ENCODE measurements at regions not wholly inside any gene's neighbourhood (a gene's known extent, or its start where the extent isn't known, plus 50 kb on each side); places are given as distances from the start of the nearest gene placed in this dataset.

DNA sequence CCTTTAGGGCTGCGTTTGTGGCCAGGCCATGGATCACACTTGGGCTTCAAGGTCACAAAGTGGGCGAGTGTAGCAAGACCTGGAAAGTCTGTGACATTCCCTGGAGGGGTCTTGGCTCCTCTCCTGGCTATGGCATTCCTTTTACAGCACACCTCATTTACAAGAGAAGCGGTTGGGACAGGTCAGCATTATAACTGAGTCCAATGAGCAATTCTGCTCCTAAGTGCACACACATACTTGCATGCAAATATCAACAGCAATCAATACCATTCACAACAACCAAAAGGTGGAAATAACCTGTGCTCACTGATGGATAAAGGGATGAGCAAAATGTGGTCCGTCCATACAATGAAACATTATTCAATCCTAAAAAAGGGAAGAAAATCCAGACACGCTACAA lies 298.2 kb downstream of the CTTN start:
- intact Hi-C loops (cut with micrococcal nuclease) = no loop called here
- no peak overlapping the region for H3K4me3 ChIP-seq (ENCODE audit: low read length)
- ChIA-PET CTCF (no interaction called here), POLR2A (no interaction called here)
- no peaks in the 10 kb centered on the region for H3K36me3 ChIP-seq (ENCODE audit: control insufficient read depth in 2 of 3, insufficient read depth in 3 of 3, low read length in 3 of 3)
- no peak for DNase-seq
- no peaks in the 10 kb centered on the region for H3K27me3 ChIP-seq (ENCODE audit: control insufficient read depth in 2 of 2, insufficient read depth in 2 of 2, low read length in 2 of 2)
- Mint-ChIP-seq H3K4me1 (peaks cover 0 to 5% (median 0%) of the 10 kb centered on the region in 7 donors), H3K9me3 (peaks cover 0 to 6% (median 0%) of the 10 kb centered on the region in 11 donors), H3K4me3 (no peak overlapping the region), H3K27me3 (peaks cover 0 to 11% (median 0%) of the 10 kb centered on the region in 5 donors), H3K36me3 (no peaks in the 10 kb centered on the region), H3K27ac (no peak overlapping the region)
- no peaks in the 10 kb centered on the region for H3K9me3 ChIP-seq (ENCODE audit: control insufficient read depth in 2 of 3, low read length in 3 of 3)
- no peaks in the 10 kb centered on the region for H3K4me1 ChIP-seq (ENCODE audit: control insufficient read depth in 2 of 2, insufficient read depth in 2 of 2, low read length in 2 of 2)
- ATAC-seq = no peak
- no peak overlapping the region for H3K27ac ChIP-seq (ENCODE audit: low read depth, low read length)

DNA sequence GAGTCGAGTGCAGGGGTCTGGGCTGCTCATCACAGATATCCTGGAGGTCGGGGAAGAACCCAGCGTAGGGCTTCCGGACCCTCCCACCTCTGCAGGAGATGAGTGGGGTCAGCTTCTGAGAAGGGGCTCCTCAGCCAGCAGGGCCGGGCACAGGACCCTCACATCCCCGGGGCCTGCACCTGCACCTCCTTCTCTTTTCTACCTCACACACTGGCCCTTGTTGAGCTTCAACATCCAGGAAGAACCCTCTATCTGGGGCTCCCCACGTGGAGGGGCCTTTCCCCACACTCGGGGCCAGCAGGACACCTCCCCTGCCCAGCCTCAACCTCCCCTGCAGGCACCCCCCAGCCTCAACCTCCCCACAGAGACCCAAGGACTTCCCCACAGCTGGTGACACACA lies 299.4 kb downstream of the CTTN start:
- Mint-ChIP-seq H3K27me3 (peaks cover 0 to 11% (median 0%) of the 10 kb centered on the region in 5 donors), H3K4me1 (peaks cover 0 to 5% (median 0%) of the 10 kb centered on the region in 7 donors), H3K36me3 (no peaks in the 10 kb centered on the region), H3K4me3 (no peak overlapping the region), H3K27ac (no peak overlapping the region), H3K9me3 (peaks cover 0 to 6% (median 0%) of the 10 kb centered on the region in 11 donors)
- Histone ChIP-seq H3K4me3 (ENCODE audit: low read length) (no peak overlapping the region), H3K4me1 (ENCODE audit: control insufficient read depth in 2 of 2, insufficient read depth in 2 of 2, low read length in 2 of 2) (no peaks in the 10 kb centered on the region), H3K27me3 (ENCODE audit: control insufficient read depth in 2 of 2, insufficient read depth in 2 of 2, low read length in 2 of 2) (no peaks in the 10 kb centered on the region), H3K9me3 (ENCODE audit: control insufficient read depth in 2 of 3, low read length in 3 of 3) (no peaks in the 10 kb centered on the region), H3K27ac (ENCODE audit: low read depth, low read length) (no peak overlapping the region), H3K36me3 (ENCODE audit: control insufficient read depth in 2 of 3, insufficient read depth in 3 of 3, low read length in 3 of 3) (no peaks in the 10 kb centered on the region)
- intact Hi-C loops (cut with micrococcal nuclease) = no loop called here
- ATAC-seq (no peak), DNase-seq (no peak)
- ChIA-PET CTCF (no interaction called here), POLR2A (no interaction called here)

- ATAC-seq = no peak
- POLR2A ChIA-PET = no interaction called here
- intact Hi-C loops (cut with micrococcal nuclease) = no loop called here
Observed at GRCh38 chr11:70698871-70699270, 300.5 kb downstream of the CTTN start.

GRCh38 chr11:70699294-70700221 lies 301.2 kb downstream of the CTTN start:
- ChIA-PET POLR2A (no interaction called here), CTCF (no interaction called here)
- intact Hi-C loops (cut with micrococcal nuclease) = no loop called here
- no peak overlapping the region for H3K27ac ChIP-seq (ENCODE audit: low read depth, low read length)
- no peaks in the 10 kb centered on the region for H3K4me1 ChIP-seq (ENCODE audit: control insufficient read depth in 2 of 2, insufficient read depth in 2 of 2, low read length in 2 of 2)
- H3K36me3 Mint-ChIP-seq = peaks cover 0 to 4% (median 0%) of the 10 kb centered on the region in 5 donors
- no peaks in the 10 kb centered on the region for H3K36me3 ChIP-seq (ENCODE audit: control insufficient read depth in 2 of 3, insufficient read depth in 3 of 3, low read length in 3 of 3)
- no peak for ATAC-seq
- H3K27me3 Mint-ChIP-seq = peaks cover 0 to 10% (median 0%) of the 10 kb centered on the region in 5 donors
- no peak overlapping the region for H3K4me3 ChIP-seq (ENCODE audit: low read length)
- H3K27me3 ChIP-seq (ENCODE audit: control insufficient read depth in 2 of 2, insufficient read depth in 2 of 2, low read length in 2 of 2) = no peaks in the 10 kb centered on the region
- H3K9me3 Mint-ChIP-seq = peaks cover 0 to 2% (median 0%) of the 10 kb centered on the region in 11 donors
- H3K9me3 ChIP-seq (ENCODE audit: control insufficient read depth in 2 of 3, low read length in 3 of 3) = no peaks in the 10 kb centered on the region
- H3K4me1 Mint-ChIP-seq = peaks cover 0 to 5% (median 0%) of the 10 kb centered on the region in 7 donors
- DNase-seq = no peak
- H3K4me3 Mint-ChIP-seq = no peak overlapping the region
- no peak overlapping the region for H3K27ac Mint-ChIP-seq

More at GRCh38 chr11:70698871-70699270, 300.5 kb downstream of the CTTN start:
- no peak for DNase-seq
- Mint-ChIP-seq H3K27me3 (peaks cover 0 to 6% (median 0%) of the 10 kb centered on the region in 5 donors), H3K9me3 (no peaks in the 10 kb centered on the region), H3K4me3 (no peak overlapping the region), H3K4me1 (peaks cover 0 to 5% (median 0%) of the 10 kb centered on the region in 7 donors), H3K27ac (no peak overlapping the region), H3K36me3 (no peaks in the 10 kb centered on the region)
- Histone ChIP-seq H3K27ac (ENCODE audit: low read depth, low read length) (no peak overlapping the region), H3K36me3 (ENCODE audit: control insufficient read depth in 2 of 3, insufficient read depth in 3 of 3, low read length in 3 of 3) (no peaks in the 10 kb centered on the region), H3K27me3 (ENCODE audit: control insufficient read depth in 2 of 2, insufficient read depth in 2 of 2, low read length in 2 of 2) (no peaks in the 10 kb centered on the region), H3K4me3 (ENCODE audit: low read length) (no peak overlapping the region), H3K4me1 (ENCODE audit: control insufficient read depth in 2 of 2, insufficient read depth in 2 of 2, low read length in 2 of 2) (no peaks in the 10 kb centered on the region), H3K9me3 (ENCODE audit: control insufficient read depth in 2 of 3, low read length in 3 of 3) (no peaks in the 10 kb centered on the region)
- CTCF ChIA-PET = no interaction called here

- ChIA-PET CTCF (no interaction called here), POLR2A (no interaction called here)
- H3K9me3 Mint-ChIP-seq = peaks cover 0 to 2% (median 0%) of the 10 kb centered on the region in 11 donors
- no peaks in the 10 kb centered on the region for H3K9me3 ChIP-seq (ENCODE audit: control insufficient read depth in 2 of 3, low read length in 3 of 3)
- no peak overlapping the region for H3K4me3 Mint-ChIP-seq
- H3K4me3 ChIP-seq (ENCODE audit: low read length) = no peak overlapping the region
- ATAC-seq (no peak), DNase-seq (no peak)
- H3K27me3 ChIP-seq (ENCODE audit: control insufficient read depth in 2 of 2, insufficient read depth in 2 of 2, low read length in 2 of 2) = no peaks in the 10 kb centered on the region
- peaks cover 0 to 11% (median 0%) of the 10 kb centered on the region in 5 donors for H3K27me3 Mint-ChIP-seq
- H3K4me1 ChIP-seq (ENCODE audit: control insufficient read depth in 2 of 2, insufficient read depth in 2 of 2, low read length in 2 of 2) = no peaks in the 10 kb centered on the region
- H3K27ac Mint-ChIP-seq = no peak overlapping the region
- H3K27ac ChIP-seq (ENCODE audit: low read depth, low read length) = no peak overlapping the region
- H3K36me3 Mint-ChIP-seq = peaks cover 0 to 4% (median 0%) of the 10 kb centered on the region in 5 donors
- no peaks in the 10 kb centered on the region for H3K36me3 ChIP-seq (ENCODE audit: control insufficient read depth in 2 of 3, insufficient read depth in 3 of 3, low read length in 3 of 3)
- intact Hi-C loops (cut with micrococcal nuclease) = no loop called here
- H3K4me1 Mint-ChIP-seq = peaks cover 0 to 5% (median 0%) of the 10 kb centered on the region in 7 donors
Observed at GRCh38 chr11:70700453-70700852, 302.1 kb downstream of the CTTN start.

DNA sequence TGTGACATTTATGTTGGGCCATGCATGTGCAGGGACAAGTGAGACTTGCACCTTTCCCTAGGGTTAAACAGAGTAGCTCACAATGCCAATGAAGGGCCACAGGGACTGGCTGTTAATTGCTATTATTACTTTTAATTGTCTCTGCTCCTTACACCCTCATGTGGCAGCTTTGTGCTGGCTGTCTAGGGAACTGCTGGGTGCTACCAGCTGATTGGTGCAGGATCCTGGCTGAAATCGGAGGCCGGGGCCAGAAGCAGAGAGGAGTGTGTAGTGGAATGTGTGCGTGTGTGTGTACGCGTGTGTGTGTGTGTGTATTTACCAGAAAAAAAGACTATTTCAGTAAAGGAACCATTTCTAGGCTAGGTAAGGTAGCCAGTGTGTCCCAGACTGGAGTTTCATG lies 302.5 kb downstream of the CTTN start:
- CTCF ChIA-PET = no interaction called here
- Histone ChIP-seq H3K4me1 (ENCODE audit: control insufficient read depth in 2 of 2, insufficient read depth in 2 of 2, low read length in 2 of 2) (no peaks in the 10 kb centered on the region), H3K27ac (ENCODE audit: low read depth, low read length) (no peak overlapping the region), H3K4me3 (ENCODE audit: low read length) (no peak overlapping the region), H3K27me3 (ENCODE audit: control insufficient read depth in 2 of 2, insufficient read depth in 2 of 2, low read length in 2 of 2) (no peaks in the 10 kb centered on the region), H3K9me3 (ENCODE audit: control insufficient read depth in 2 of 3, low read length in 3 of 3) (no peaks in the 10 kb centered on the region), H3K36me3 (ENCODE audit: control insufficient read depth in 2 of 3, insufficient read depth in 3 of 3, low read length in 3 of 3) (no peaks in the 10 kb centered on the region)
- H3K4me3 Mint-ChIP-seq = no peak overlapping the region
- intact Hi-C loops (cut with micrococcal nuclease) = no loop called here
- H3K4me1 Mint-ChIP-seq = peaks cover 0 to 5% (median 0%) of the 10 kb centered on the region in 7 donors
- peaks cover 0 to 11% (median 0%) of the 10 kb centered on the region in 5 donors for H3K27me3 Mint-ChIP-seq
- peaks cover 0 to 2% (median 0%) of the 10 kb centered on the region in 11 donors for H3K9me3 Mint-ChIP-seq
- no peak for DNase-seq
- no peak for ATAC-seq
- H3K36me3 Mint-ChIP-seq = peaks cover 0 to 4% (median 0%) of the 10 kb centered on the region in 5 donors
- POLR2A ChIA-PET = no interaction called here
- no peak overlapping the region for H3K27ac Mint-ChIP-seq
